ENCODE measurements at regions not wholly inside any gene's neighbourhood (a gene's known extent, or its start where the extent isn't known, plus 50 kb on each side); places are given as distances from the start of the nearest gene placed in this dataset.
"Not testable (repeated sequence)": the region's sequence is repeated elsewhere in the genome, so short reads cannot be mapped to it uniquely, and the experiment has no call there.

GRCh38 chr18:38639700-38640099, 1074.1 kb upstream of the CELF4 start:
- TF ChIP-seq CTCF (IDR thresholded peaks at IDR 0.05; ENCODE audit: control extremely low read depth in 1 of 3, insufficient read depth in 1 of 3, low read depth in 1 of 3, low read length in 3 of 3); TAF1 (IDR thresholded peaks at IDR 0.05; ENCODE audit: low read depth, low read length); EZH2 (IDR thresholded peaks at IDR 0.05; ENCODE audit: low read depth, low read length, severe bottlenecking); CBX5 (IDR thresholded peaks at IDR 0.05; ENCODE audit: low read depth, low read length); RAD21 (IDR thresholded peaks at IDR 0.05 in 1 of 2, conservative IDR thresholded peaks at IDR 0.05 in 1 of 2; ENCODE audit: low read depth in 2 of 2, low read length in 2 of 2); POLR2AphosphoS5 (IDR thresholded peaks at IDR 0.05; ENCODE audit: low read depth, low read length); FOSL1 (IDR thresholded peaks at IDR 0.05; ENCODE audit: insufficient read depth, low read depth, low read length); CTBP2 (IDR thresholded peaks at IDR 0.05; ENCODE audit: borderline replicate concordance, insufficient read depth, insufficient read length, low read length); SP1 (IDR thresholded peaks at IDR 0.05; ENCODE audit: low read depth, low read length); YY1 (IDR thresholded peaks at IDR 0.05; ENCODE audit: low read depth, low read length); POLR2A (IDR thresholded peaks at IDR 0.05; ENCODE audit: control extremely low read depth in 1 of 2, low read depth in 2 of 2, low read length in 2 of 2): not testable (repeated sequence)

Data from H1 (cell line).